Right lobe of liver (tissue), 6 donors: ENCODE measurements at regions not wholly inside any gene's neighbourhood (a gene's known extent, or its start where the extent isn't known, plus 50 kb on each side); places are given as distances from the start of the nearest gene placed in this dataset.

Experiments
- ATAC-seq, 4 donors: fragments of 200-7000 bp; cut with Tn5 transposase; one replicate each; pipeline ENCODE4 v1.9.1; 2020; ENCODE audit warnings: mild to moderate bottlenecking in 4 of 4, moderate library complexity in 4 of 4
- DNase-seq, 3 donors: peaks; one replicate each; pipeline ENCODE4 v3.0.0-alpha.2; 2020
- H3K27ac ChIP-seq, 3 donors: fragments of 200-600 bp; one replicate each; pipeline ENCODE4 v1.8.0; 2022
- H3K27me3 ChIP-seq, 2 donors: fragments of 200-600 bp; one replicate each; pipeline ENCODE4 v1.8.0; 2022
- H3K36me3 ChIP-seq, 4 donors: fragments of 200-600 bp; sonication (generic) in 1 of 4; one replicate each; pipeline versions ENCODE4 v1.5.1 to v1.8.0; 2017 to 2022; ENCODE audit warnings: control low read depth in 1 of 4
- H3K4me1 ChIP-seq, 4 donors: fragments of 200-600 bp; sonication (generic) in 1 of 4; one replicate each; pipeline versions ENCODE4 v1.5.1 to v1.8.0; 2017 to 2022; ENCODE audit warnings: control low read depth in 1 of 4
- H3K4me3 ChIP-seq, 3 donors: fragments of 200-600 bp; one replicate each; pipeline ENCODE4 v1.8.0; 2022
- H3K9me3 ChIP-seq, 4 donors: fragments of 200-600 bp; sonication (generic) in 1 of 4; one replicate each; pipeline versions ENCODE4 v1.5.1 to v1.8.0; 2017 to 2022; ENCODE audit warnings: control low read depth in 1 of 4
- POLR2A ChIP-seq: fragments of 450-650 bp; IDR thresholded peaks from one replicate; pipeline ENCODE4 v1.6.1; 2017; ENCODE audit warnings: antibody characterized with exemption, mild to moderate bottlenecking
- WGBS: methylation state at CpG from one replicate; pipeline ENCODE4 v1.1.6; 2018; ENCODE audit warnings: low coverage, low lambda C conversion rate; ENCODE audit not compliant: insufficient coverage; ENCODE audit errors: missing lambda C conversion rate; 5-methylcytosine and 5-hydroxymethylcytosine counted together
- intact Hi-C, 2 donors: fragments of 100-400 bp; cut with DNase I; formaldehyde crosslinking; loops; one replicate each; pipeline versions ENCODE4 v1.11.2 to v1.14.1; 2022
- TF ChIP-seq, protein P1 (sequence below), 4 donors: fragments of 200-600 bp in 3 of 4; fragments of 450-650 bp in 1 of 4; IDR thresholded peaks; one replicate each; pipeline versions ENCODE4 v1.5.1 to v1.8.0; 2016 to 2022; ENCODE audit warnings: antibody characterized with exemption in 4 of 4, mild to moderate bottlenecking in 2 of 4
- donor health status: DM: no; HTN: yes; CAD: no.
- donor health status: DM: no; HTN: no; CAD: no.
- donor health status: DM: no; HTN: no; CAD: no.
- donor health status: DM: no; HTN: yes; CAD: no.
- donor health status: DM: no; HTN: yes; CAD: no.

DNA sequence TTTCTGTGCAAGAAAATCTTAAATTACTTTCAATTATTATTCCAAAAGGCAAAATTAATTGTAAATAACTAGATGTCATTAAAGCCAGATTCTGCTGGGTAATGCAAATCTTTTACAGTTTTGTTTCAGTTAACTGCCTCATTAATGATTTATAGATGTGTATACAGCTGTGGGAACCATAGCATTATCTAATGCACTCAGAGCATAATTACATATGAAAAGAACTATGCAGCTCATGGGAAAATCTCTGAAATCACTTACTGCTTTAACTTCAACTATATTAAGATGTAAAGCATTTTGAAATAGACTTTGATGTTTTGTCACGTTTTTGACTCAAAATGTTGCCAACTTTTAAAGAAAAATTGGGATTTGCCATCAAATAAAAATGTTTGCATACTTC lies 630.3 kb upstream of the KLHL4 start:
- intact Hi-C loops = no loop called here
- no peak for TF ChIP-seq POLR2A
- TF ChIP-seq, protein P1, sequence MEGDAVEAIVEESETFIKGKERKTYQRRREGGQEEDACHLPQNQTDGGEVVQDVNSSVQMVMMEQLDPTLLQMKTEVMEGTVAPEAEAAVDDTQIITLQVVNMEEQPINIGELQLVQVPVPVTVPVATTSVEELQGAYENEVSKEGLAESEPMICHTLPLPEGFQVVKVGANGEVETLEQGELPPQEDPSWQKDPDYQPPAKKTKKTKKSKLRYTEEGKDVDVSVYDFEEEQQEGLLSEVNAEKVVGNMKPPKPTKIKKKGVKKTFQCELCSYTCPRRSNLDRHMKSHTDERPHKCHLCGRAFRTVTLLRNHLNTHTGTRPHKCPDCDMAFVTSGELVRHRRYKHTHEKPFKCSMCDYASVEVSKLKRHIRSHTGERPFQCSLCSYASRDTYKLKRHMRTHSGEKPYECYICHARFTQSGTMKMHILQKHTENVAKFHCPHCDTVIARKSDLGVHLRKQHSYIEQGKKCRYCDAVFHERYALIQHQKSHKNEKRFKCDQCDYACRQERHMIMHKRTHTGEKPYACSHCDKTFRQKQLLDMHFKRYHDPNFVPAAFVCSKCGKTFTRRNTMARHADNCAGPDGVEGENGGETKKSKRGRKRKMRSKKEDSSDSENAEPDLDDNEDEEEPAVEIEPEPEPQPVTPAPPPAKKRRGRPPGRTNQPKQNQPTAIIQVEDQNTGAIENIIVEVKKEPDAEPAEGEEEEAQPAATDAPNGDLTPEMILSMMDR (IDR thresholded peaks at IDR 0.05) = no peak
- no peaks in the 10 kb centered on the region for H3K4me1 ChIP-seq
- H3K27me3 ChIP-seq = peaks cover 0 to 5% of the 10 kb centered on the region in 2 donors
- H3K4me3 ChIP-seq = no peak overlapping the region
- WGBS = 0% methylated on average over 1 of the region's 1 CpG
- H3K36me3 ChIP-seq = no peaks in the 10 kb centered on the region
- no peak overlapping the region for H3K27ac ChIP-seq
- DNase-seq = no peak
- no peaks in the 10 kb centered on the region for H3K9me3 ChIP-seq
- ATAC-seq = no peak

DNA sequence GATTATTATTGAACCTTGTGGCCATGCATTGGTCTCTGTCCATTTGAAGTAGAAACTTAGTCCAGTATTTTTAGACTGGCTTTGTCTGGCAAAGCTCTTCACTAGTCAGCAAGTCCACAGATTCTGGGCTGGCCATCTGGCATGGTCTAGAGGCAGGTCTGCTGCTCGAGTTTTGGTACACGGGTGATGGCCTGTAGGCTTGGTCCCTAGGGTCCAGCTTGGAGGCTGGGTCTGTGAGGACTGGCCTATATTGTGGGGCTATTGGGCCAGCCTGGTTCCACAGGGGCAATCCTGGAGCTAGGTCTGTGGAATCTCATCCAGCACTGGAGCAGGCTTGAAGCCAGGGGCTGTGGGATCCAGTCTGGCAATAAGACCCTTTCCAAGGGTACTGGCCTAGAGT lies 607.6 kb upstream of the KLHL4 start:
- intact Hi-C loops = no loop called here
- Histone ChIP-seq H3K27me3 (peaks cover 0 to 2% of the 10 kb centered on the region in 2 donors), H3K9me3 (no peaks in the 10 kb centered on the region), H3K4me1 (no peaks in the 10 kb centered on the region), H3K27ac (no peak overlapping the region), H3K36me3 (no peaks in the 10 kb centered on the region), H3K4me3 (no peak overlapping the region)
- DNase-seq (no peak), ATAC-seq (no peak)
- no peak for TF ChIP-seq POLR2A
- TF ChIP-seq, protein P1 (IDR thresholded peaks at IDR 0.05) = no peak
- no CpG with 5 or more reads among the region's 2 CpGs for WGBS

DNA sequence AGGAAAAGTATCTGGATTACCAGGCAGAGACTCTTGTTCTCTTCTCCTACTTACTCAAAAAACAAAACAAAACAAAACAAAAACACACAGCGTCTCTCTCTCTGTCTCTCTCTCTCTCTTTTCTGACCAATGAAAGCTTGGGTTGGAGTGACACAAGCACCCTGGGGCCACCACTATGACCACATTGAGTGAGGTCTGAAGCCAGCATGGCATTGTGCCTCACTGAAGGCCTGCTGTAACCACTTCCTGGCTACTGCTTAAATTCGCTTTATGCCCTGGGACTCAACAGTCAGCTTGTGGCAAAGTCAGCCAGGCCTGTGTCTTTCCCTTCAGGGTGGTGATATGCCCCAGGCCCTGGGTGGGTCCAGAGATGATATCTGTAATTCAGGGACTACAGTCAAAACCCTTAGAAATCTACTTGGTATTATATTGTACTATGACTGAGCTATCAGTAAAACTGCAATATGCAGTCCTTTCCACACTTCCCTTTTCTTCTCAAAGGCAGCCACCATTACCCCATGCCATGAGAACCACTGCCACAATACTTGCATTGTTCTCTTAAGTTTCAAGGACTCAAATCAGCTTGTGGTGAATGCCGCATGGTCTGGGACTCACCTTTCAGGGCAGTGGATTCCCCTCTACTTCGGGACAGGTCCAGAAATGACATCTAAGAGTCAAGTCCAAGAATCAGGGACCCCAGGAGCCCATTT lies 606.8 kb upstream of the KLHL4 start:
- H3K4me1 ChIP-seq = no peaks in the 10 kb centered on the region
- TF ChIP-seq, protein P1 (IDR thresholded peaks at IDR 0.05) = no peak
- TF ChIP-seq POLR2A = no peak
- H3K36me3 ChIP-seq = no peaks in the 10 kb centered on the region
- intact Hi-C loops = no loop called here
- H3K27ac ChIP-seq = no peak overlapping the region
- 39% methylated on average over 3 of the region's 4 CpGs for WGBS
- no peak overlapping the region for H3K4me3 ChIP-seq
- no peaks in the 10 kb centered on the region for H3K9me3 ChIP-seq
- H3K27me3 ChIP-seq = no peaks in the 10 kb centered on the region
- no peak for DNase-seq
- ATAC-seq = no peak

DNA sequence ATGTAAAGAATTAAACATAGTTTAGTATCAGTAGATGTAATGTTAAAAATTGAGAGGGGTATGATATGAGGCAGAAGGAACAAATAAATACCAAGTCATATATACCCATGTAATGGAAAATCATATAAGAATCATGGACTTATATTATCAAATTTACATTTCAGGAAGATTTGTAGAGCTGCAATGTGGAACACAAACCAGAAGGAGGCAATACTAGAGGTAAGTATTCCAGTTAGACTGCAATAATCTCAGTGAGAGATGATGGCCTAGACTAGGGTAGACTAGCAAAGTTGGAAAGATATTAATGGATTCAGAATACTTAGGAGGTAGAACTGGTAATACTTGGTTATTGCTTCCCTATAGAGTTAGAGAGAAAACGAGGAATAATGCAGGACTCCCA lies 603.0 kb upstream of the KLHL4 start:
- 27% methylated on average over 1 of the region's 1 CpG for WGBS
- intact Hi-C loops = no loop called here
- H3K36me3 ChIP-seq = no peaks in the 10 kb centered on the region
- no peak for TF ChIP-seq POLR2A
- TF ChIP-seq, protein P1 (IDR thresholded peaks at IDR 0.05) = no peak
- H3K9me3 ChIP-seq = no peaks in the 10 kb centered on the region
- no peaks in the 10 kb centered on the region for H3K4me1 ChIP-seq
- DNase-seq = no peak
- no peak overlapping the region for H3K27ac ChIP-seq
- no peak overlapping the region for H3K4me3 ChIP-seq
- peaks cover 0 to 2% of the 10 kb centered on the region in 2 donors for H3K27me3 ChIP-seq
- ATAC-seq = no peak

DNA sequence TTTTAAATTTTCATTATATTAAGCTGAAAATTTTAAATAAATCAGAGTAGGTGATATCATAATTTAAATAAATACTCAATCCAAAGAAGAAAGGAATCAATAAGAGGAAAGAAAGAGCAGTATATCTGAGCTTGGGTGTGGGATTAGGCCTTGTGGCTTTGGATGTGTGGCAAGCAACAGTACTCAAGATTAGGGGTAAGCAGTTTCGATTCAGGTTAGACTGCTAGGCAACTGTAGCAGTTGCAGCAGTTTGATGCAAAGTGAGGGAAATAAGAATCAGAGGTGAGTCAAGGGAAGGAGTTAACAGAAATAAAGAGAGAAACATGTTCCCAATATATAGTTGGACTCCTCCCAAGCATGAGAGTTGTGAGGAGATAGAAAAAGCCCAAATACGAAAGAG lies 599.6 kb upstream of the KLHL4 start:
- intact Hi-C loops = no loop called here
- 59% methylated on average over 2 of the region's 2 CpGs for WGBS
- Histone ChIP-seq H3K9me3 (no peaks in the 10 kb centered on the region), H3K27ac (no peak overlapping the region), H3K4me1 (no peaks in the 10 kb centered on the region), H3K36me3 (no peaks in the 10 kb centered on the region), H3K4me3 (no peak overlapping the region), H3K27me3 (peaks cover 0 to 8% of the 10 kb centered on the region in 2 donors)
- TF ChIP-seq, protein P1 (IDR thresholded peaks at IDR 0.05) = no peak
- TF ChIP-seq POLR2A = no peak
- ATAC-seq (no peak), DNase-seq (no peak)
